HG02623 (cell line): ENCODE measurements at regions not wholly inside any gene's neighbourhood (a gene's known extent, or its start where the extent isn't known, plus 50 kb on each side); places are given as distances from the start of the nearest gene placed in this dataset.

Experiments used
- ATAC-seq: cut with Tn5 transposase; IDR thresholded peaks from one replicate; pipeline ENCODE4 v1.9.1; 2021; ENCODE audit warnings: moderate library complexity; ENCODE audit not compliant: unreplicated experiment

GRCh38 chr1:208756339-208756981 is 512.3 kb upstream of the PLXNA2 start:
- ATAC-seq: no peak

DNA sequence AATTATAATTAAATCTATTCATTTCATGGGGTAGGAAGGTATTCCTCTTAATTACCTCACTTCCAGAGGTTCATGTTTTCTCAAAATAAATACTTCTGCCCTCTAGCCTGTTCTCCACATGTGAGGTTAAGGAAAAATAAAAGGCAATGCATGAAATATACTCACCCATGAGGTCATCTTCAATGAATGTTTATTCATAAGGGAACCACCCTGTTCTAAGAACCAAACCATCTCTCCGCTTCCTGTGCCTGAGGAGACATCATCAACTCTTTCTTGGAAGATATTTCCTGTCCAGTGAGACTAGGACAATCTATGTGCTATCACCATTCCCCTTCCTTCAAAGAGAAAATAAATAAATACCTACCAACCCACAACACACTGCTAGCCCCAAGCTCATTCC is 513.7 kb upstream of the PLXNA2 start:
- ATAC-seq: no peak

DNA sequence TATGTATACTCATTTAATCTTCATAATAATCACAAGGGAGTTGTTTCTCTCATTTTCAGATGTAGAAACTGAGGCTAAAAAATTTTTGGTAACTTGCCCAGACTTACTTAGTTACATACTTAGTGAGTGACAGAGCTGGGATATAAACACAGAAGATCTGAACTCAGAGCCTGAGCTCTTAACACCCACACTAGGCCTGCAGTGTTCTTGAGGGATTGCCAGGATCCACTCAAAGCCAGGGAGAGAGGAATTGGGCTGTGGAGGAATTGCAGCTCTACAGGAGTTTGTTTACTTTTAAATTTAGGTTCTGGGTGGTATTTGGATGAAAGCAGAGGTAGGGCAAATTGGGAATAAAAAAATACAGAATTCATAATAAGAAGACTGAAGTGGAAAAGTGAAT is 515.1 kb upstream of the PLXNA2 start:
- no peak for ATAC-seq

- no peak for ATAC-seq
These were observed 519.8 kb upstream of the PLXNA2 start for GRCh38 chr1:208763971-208764370.

DNA sequence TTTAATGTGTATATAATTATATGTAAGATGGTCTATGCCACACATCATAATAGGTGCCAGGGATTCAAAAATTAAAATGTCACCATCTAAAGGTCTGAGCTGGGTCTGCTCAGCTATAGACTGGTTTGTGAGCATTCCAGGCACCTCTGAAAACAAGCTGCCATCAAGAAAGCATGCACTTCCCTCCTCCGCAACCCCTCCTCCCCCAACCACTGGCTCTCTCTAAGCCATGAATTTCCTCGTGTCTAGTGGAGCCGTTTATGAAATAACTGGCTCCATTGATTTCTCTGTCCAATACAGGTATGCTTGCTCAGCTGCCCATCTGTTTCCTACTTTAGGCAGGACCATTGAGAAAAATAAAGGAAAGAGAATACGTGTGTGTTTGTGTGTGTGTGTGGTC is 522.6 kb upstream of the PLXNA2 start:
- no peak for ATAC-seq

- no peak for ATAC-seq
These were observed 523.6 kb upstream of the PLXNA2 start for GRCh38 chr1:208767816-208768215.

GRCh38 chr1:208772891-208773290 is 528.7 kb upstream of the PLXNA2 start:
- no peak for ATAC-seq

- ATAC-seq: no peak
These were observed 531.7 kb upstream of the PLXNA2 start for GRCh38 chr1:208775841-208776240.

GRCh38 chr1:208778417-208778816 is 534.2 kb upstream of the PLXNA2 start:
- no peak for ATAC-seq

GRCh38 chr1:208781391-208782045 is 537.3 kb upstream of the PLXNA2 start:
- no peak for ATAC-seq

- ATAC-seq: no peak
These were observed 538.0 kb upstream of the PLXNA2 start for GRCh38 chr1:208782186-208782585.

GRCh38 chr1:208785629-208786028 is 541.4 kb upstream of the PLXNA2 start:
- ATAC-seq: no peak

DNA sequence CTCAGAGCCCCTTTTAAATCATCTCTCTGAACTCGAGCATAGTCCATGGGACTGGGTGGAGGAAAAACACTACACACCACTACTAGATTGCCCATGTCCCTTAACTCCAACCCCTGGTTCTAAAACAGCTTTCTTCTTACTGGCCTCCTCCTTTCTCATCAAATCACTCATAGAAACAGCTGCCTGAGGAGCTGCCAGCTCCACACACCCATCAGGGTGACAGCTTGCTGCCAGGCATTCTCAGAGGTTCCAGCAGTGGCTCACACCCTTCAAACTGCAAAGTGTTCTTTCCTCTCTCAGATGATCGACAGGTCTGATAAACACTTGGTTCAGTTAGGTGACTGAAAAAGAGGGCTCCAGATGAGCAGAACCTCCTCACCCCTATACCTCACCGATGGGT is 543.0 kb upstream of the PLXNA2 start:
- no peak for ATAC-seq

GRCh38 chr1:208788013-208788540 is 543.9 kb upstream of the PLXNA2 start:
- no peak for ATAC-seq

GRCh38 chr1:208791456-208791855 is 547.3 kb upstream of the PLXNA2 start:
- no peak for ATAC-seq

DNA sequence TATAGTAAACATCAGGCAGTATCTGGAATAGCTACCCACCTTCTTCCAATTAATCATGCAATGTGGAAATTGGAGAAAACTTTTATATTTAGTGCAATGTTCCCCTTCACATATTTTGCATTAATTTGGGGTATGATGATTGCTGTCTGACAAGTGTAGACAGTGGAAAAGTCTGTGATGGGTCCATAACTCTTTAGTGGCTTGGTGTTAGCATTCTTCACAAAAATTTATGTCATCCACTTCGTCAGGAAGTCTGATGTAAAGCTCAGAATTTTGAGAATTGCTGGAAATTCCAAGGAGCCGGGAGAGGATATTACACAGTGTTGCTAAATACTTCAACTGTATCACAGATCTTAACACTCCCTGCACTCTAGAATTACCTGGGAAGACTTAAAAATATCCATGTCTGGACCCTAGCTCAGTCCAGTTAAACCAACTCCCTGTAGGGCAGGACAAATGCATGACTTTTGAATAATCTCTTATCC is 549.7 kb upstream of the PLXNA2 start:
- no peak for ATAC-seq

GRCh38 chr1:208799186-208799585 is 555.0 kb upstream of the PLXNA2 start:
- no peak for ATAC-seq

DNA sequence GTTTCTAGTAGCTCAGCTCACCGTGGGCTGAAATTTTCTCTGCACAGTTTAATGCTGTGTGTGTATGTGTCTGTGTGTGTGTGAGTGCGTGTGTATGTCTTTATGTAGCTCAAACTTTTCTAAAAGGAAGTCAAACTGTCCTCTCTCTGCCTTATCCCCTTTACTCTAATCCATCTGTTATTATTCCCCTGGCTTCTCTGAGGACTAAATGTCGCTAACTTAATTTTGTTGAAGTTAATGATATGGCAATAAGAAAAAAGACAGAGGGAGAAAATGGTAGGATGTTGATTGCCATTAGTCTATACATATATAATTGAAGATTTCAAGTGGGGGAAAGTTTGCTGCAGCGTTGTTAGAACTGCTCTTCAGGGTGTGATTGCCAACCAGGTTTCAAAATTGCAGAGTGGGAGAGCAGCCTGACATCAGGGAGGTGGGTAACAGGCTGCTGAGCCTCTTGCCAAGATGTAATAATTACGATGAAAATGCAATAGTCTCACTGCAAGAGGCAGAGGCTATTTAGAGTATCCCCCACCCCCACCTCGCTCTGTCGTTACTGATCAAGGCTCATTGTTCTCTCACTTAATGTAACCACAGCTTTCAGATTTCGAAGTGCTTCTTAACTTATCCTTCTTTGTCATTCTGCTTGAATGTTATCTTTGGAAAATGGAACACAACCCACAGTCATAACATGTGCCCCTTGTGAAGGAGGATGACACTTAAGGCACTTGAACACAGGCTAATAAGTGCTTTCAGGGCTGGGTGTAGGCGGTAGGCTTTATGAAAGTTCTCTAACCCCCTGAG is 559.0 kb upstream of the PLXNA2 start:
- no peak for ATAC-seq

- ATAC-seq: no peak
These were observed 563.4 kb upstream of the PLXNA2 start for GRCh38 chr1:208807446-208808127.

- no peak for ATAC-seq
These were observed 564.1 kb upstream of the PLXNA2 start for GRCh38 chr1:208808301-208808700.

GRCh38 chr1:208809876-208810275 is 565.7 kb upstream of the PLXNA2 start:
- ATAC-seq: no peak
